Activated CD8-positive, alpha-beta memory T cell treated with anti-CD3 and anti-CD28 coated beads for 1 hour (primary cell): ENCODE measurements at regions not wholly inside any gene's neighbourhood (a gene's known extent, or its start where the extent isn't known, plus 50 kb on each side); places are given as distances from the start of the nearest gene placed in this dataset.

Experiments used
- DNase-seq, 2 donors: peaks; one replicate each; pipeline ENCODE4 v3.0.0-alpha.2; 2020; ENCODE audit warnings: low read depth in 1 of 2; ENCODE audit errors: extremely low read depth in 1 of 2

GRCh38 chr3:150221904-150222523 lies 186.1 kb upstream of the TSC22D2 start:
- no peak for DNase-seq

- DNase-seq = no peak
Observed at GRCh38 chr3:150220799-150221198, 187.3 kb upstream of the TSC22D2 start.

GRCh38 chr3:150220041-150220440 lies 188.1 kb upstream of the TSC22D2 start:
- DNase-seq = no peak

GRCh38 chr3:150218841-150219240 lies 189.3 kb upstream of the TSC22D2 start:
- no peak for DNase-seq

GRCh38 chr3:150218236-150218635 lies 189.9 kb upstream of the TSC22D2 start:
- DNase-seq = no peak

GRCh38 chr3:150217691-150218090 lies 190.4 kb upstream of the TSC22D2 start:
- DNase-seq = no peak

- DNase-seq = no peak
Observed at GRCh38 chr3:150216866-150217600, 191.1 kb upstream of the TSC22D2 start.

- DNase-seq = no peak
Observed at GRCh38 chr3:150216041-150216811, 191.9 kb upstream of the TSC22D2 start.

GRCh38 chr3:150215616-150216015 lies 192.5 kb upstream of the TSC22D2 start:
- no peak for DNase-seq

- DNase-seq = no peak
Observed at GRCh38 chr3:150213577-150213976, 194.5 kb upstream of the TSC22D2 start.

GRCh38 chr3:150210461-150211110 lies 197.5 kb upstream of the TSC22D2 start:
- no peak for DNase-seq

- DNase-seq = no peak
Observed at GRCh38 chr3:150203273-150203672, 204.8 kb upstream of the TSC22D2 start.

GRCh38 chr3:150202711-150203110 lies 205.4 kb upstream of the TSC22D2 start:
- DNase-seq = no peak

DNA sequence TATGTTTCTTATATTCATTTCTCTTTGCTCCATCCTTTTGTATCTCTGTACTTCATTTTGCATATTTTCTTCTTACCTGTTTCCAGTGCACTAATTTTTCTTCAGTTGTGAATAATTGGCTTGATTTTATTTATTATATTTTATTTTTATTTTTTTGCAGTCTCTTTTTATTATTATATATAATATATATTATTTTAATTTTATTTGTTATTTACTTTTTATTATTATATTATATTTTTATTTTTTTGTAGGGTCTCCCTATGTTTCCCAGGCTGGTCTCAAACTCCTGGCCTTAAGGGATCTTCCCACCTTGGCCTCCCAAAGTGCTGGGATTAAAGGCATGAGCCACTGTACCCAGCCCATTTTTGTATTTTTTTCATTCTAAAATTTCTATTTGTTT lies 213.1 kb upstream of the TSC22D2 start:
- no peak for DNase-seq

DNA sequence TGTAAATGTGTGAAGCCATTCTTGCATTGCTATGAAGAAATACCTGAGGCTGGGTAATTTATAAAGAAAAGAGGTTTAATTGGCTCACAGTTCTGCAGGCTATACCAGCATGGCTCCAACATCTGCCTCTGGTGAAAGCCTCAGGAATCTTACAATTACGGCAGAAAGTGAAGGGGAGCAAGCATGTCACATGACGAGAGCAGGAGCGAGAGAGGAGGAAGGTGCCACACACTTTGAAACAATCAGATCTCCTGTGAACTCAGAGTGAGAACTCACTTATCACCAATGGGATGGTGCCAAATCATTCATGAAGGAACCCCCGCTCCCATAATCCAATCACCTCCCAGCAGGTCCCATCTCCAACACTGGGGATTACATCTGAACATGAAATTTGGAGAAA lies 213.6 kb upstream of the TSC22D2 start:
- no peak for DNase-seq

- DNase-seq = no peak
Observed at GRCh38 chr3:150184426-150185071, 213.9 kb upstream of the PFN2 start.

DNA sequence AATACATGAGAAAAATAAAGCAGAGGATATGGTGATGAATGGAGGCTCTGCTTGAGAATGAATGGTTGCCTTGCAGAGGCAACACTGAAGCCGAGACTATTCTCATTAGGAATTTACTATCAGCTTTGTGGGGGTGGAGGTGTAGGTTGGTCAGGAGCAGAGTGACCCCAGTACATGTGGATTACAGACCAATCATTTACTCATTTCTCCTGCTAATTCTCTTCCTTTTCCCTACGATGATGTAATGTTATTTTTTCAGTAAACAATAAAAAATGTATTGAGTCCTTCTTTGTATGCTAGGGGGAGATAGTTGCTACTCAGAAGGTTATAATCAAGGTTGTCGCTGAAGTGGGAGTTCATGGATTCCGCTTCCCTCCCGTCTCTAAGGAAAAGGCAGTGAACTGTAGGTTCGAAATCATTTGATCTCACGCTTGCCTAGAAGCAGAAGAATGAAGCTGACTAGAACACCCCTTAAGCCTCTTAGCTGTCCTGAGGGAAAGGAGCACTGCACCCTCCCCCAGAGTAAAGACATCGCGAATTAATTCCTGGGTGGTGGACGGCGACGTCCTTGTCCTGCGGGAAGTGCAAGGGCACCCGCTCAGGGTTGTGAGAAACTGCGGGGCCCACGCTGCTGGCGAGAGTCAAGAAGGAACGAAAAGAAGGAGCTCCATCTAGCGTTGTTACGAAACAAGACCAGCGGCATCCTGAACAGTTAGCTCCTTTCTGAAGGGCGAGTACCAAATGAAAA lies 213.2 kb upstream of the PFN2 start:
- peak in 1 of 2 donors; percentile 20 for DNase-seq

- DNase-seq = no peak
Observed at GRCh38 chr3:150180334-150180733, 209.6 kb upstream of the PFN2 start.

- no peak for DNase-seq
Observed at GRCh38 chr3:150179330-150179729, 208.6 kb upstream of the PFN2 start.

- no peak for DNase-seq
Observed at GRCh38 chr3:150177673-150178381, 207.1 kb upstream of the PFN2 start.
